ENCODE measurements at regions not wholly inside any gene's neighbourhood (a gene's known extent, or its start where the extent isn't known, plus 50 kb on each side); places are given as distances from the start of the nearest gene placed in this dataset.
"Not testable (repeated sequence)": the region's sequence is repeated elsewhere in the genome, so short reads cannot be mapped to it uniquely, and the experiment has no call there.

DNA sequence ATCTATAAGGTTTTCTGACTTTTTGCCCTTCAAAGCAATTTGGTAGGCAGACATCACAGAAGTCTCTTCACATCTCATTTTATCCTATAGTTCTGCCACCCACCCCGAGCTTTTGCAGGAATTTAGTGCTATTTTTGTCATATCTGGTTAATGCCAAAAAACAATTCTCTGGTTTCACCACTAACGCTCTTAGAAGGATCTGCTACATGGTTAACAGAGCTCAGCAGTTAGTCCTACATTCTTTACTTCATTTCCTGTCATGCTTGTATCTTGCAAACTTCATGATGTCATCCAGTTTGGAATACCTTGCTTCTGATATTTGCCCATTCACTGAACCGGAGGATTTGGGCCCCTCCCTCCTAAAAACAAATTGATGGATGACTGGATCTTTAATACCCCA lies 116.8 kb upstream of the SERPINE2 start:
- intact Hi-C loops (cut with DNase I): no loop called here

GRCh38 chr2:224155371-224155770 lies 116.3 kb upstream of the SERPINE2 start:
- H3K4me3 ChIP-seq: no peak overlapping the region
- H3K27ac ChIP-seq: no peak overlapping the region
- WGBS, 3 donors: 90 to 93% (median 92%) methylated on average over 3 of the region's 3 CpGs
- ATAC-seq (no peak), DNase-seq (no peak)
- no peaks in the 10 kb centered on the region for H3K36me3 ChIP-seq (ENCODE audit: insufficient read depth in 1 of 2, low read depth in 1 of 2)
- no peak for TF ChIP-seq CTCF (IDR thresholded peaks at IDR 0.05)
- H3K4me1 ChIP-seq: no peaks in the 10 kb centered on the region
- intact Hi-C loops (cut with DNase I): no loop called here
- no peaks in the 10 kb centered on the region for H3K9me3 ChIP-seq
- H3K27me3 ChIP-seq (ENCODE audit: insufficient read depth in 3 of 3, low read length in 2 of 3): no peaks in the 10 kb centered on the region

More for the DNA sequence above, 116.8 kb upstream of the SERPINE2 start:
- no peak overlapping the region for H3K4me3 ChIP-seq
- no peaks in the 10 kb centered on the region for H3K27me3 ChIP-seq (ENCODE audit: insufficient read depth in 3 of 3, low read length in 2 of 3)
- H3K36me3 ChIP-seq (ENCODE audit: insufficient read depth in 1 of 2, low read depth in 1 of 2): no peaks in the 10 kb centered on the region
- H3K4me1 ChIP-seq: no peaks in the 10 kb centered on the region
- DNase-seq: no peak
- no peak overlapping the region for H3K27ac ChIP-seq
- no peak for ATAC-seq
- WGBS, 3 donors: 45 to 51% (median 49%) methylated on average over 3 of the region's 3 CpGs
- TF ChIP-seq CTCF (IDR thresholded peaks at IDR 0.05): no peak
- H3K9me3 ChIP-seq: no peaks in the 10 kb centered on the region

- 82 to 87% (median 86%) methylated on average over 9 of the region's 9 CpGs for WGBS, 3 donors
- TF ChIP-seq CTCF (IDR thresholded peaks at IDR 0.05): no peak
- Histone ChIP-seq H3K4me3 (no peak overlapping the region), H3K27me3 (ENCODE audit: insufficient read depth in 3 of 3, low read length in 2 of 3) (no peaks in the 10 kb centered on the region), H3K36me3 (ENCODE audit: insufficient read depth in 1 of 2, low read depth in 1 of 2) (no peaks in the 10 kb centered on the region), H3K9me3 (no peaks in the 10 kb centered on the region), H3K4me1 (no peaks in the 10 kb centered on the region), H3K27ac (no peak overlapping the region)
- intact Hi-C loops (cut with DNase I): no loop called here
- DNase-seq (no peak), ATAC-seq (no peak)
Observed at GRCh38 chr2:224151680-224152310, 112.7 kb upstream of the SERPINE2 start.

DNA sequence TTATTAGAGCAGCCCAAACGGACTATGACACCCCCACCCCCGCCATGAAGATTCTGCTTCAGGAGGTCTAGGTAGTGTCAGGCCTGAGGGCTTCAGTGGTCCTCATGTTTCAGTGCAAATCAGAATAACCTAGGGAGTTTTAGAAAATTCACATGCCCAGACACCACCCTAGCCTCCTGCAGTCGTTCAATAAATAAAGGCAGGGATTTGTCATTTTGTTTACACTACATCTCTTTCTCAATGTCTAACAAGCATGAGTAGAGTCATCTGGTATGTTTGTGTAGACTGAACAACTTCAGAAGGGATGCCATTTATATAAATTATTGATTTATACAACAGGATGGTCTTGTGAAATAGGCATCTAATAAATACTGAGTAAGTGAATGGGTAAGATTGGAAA lies 112.1 kb upstream of the SERPINE2 start:
- Histone ChIP-seq H3K9me3 (no peaks in the 10 kb centered on the region), H3K27me3 (ENCODE audit: insufficient read depth in 3 of 3, low read length in 2 of 3) (no peaks in the 10 kb centered on the region), H3K36me3 (ENCODE audit: insufficient read depth in 1 of 2, low read depth in 1 of 2) (no peaks in the 10 kb centered on the region), H3K4me3 (no peak overlapping the region), H3K27ac (no peak overlapping the region), H3K4me1 (no peaks in the 10 kb centered on the region)
- no peak for DNase-seq
- WGBS, 3 donors: 80 to 95% (median 85%) methylated on average over 3 of the region's 3 CpGs
- ATAC-seq: no peak
- no peak for TF ChIP-seq CTCF (IDR thresholded peaks at IDR 0.05)
- intact Hi-C loops (cut with DNase I): no loop called here

GRCh38 chr2:224148058-224148457 lies 109.0 kb upstream of the SERPINE2 start:
- 91 to 94% (median 92%) methylated on average over 5 of the region's 5 CpGs for WGBS, 3 donors
- intact Hi-C loops (cut with DNase I): not testable (repeated sequence)

More at GRCh38 chr2:224148058-224148457, 109.0 kb upstream of the SERPINE2 start:
- ATAC-seq; DNase-seq; H3K4me3 ChIP-seq; H3K27me3 ChIP-seq (ENCODE audit: insufficient read depth in 3 of 3, low read length in 2 of 3); H3K36me3 ChIP-seq (ENCODE audit: insufficient read depth in 1 of 2, low read depth in 1 of 2); H3K27ac ChIP-seq; H3K9me3 ChIP-seq; H3K4me1 ChIP-seq: not testable (repeated sequence)

All from psoas muscle (tissue), 7 donors.